G401.6 (cell line): ENCODE measurements at regions not wholly inside any gene's neighbourhood (a gene's known extent, or its start where the extent isn't known, plus 50 kb on each side); places are given as distances from the start of the nearest gene placed in this dataset.
A peak's percentile ranks its signal among the peaks of the same experiment; 100 is the strongest.

Experiments used
- FAIRE-seq: peaks from 2 replicates; lab custom pipeline; 2012; peaks lifted over from hg19 to GRCh38; lab: Jason Lieb, UNC

GRCh38 chr6:71529026-71529425 lies 240.4 kb downstream of the OGFRL1 start:
- peak; percentile 21 for FAIRE-seq

- no peak for FAIRE-seq
Measured at GRCh38 chr6:71529769-71530168, 241.2 kb downstream of the OGFRL1 start.

GRCh38 chr6:71531006-71531405 lies 242.4 kb downstream of the OGFRL1 start:
- no peak for FAIRE-seq

- FAIRE-seq, result no peak
Measured at GRCh38 chr6:71531841-71532240, 243.2 kb downstream of the OGFRL1 start.

GRCh38 chr6:71533939-71534379 lies 245.3 kb downstream of the OGFRL1 start:
- FAIRE-seq, result peak; percentile 94

DNA sequence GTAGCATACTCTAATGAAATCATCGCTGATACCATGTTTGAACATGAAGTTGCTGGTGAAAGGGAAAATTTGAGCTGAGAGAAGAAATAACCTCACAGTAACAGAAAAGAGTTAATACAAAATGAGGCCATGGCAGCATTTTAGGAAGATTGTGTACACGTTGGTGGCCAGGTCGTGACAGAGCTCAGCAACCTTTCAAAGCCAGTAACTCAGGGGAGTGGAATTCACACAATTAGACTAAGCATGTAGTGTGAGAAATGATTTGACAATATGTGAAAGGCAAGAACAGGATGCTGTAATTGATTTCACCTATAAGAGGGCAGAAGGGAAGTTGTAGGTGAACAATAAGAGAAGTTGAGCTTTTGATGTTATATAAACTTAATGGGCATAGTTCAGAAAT lies 246.3 kb downstream of the OGFRL1 start:
- no peak for FAIRE-seq

- FAIRE-seq, result no peak
Measured at GRCh38 chr6:71537717-71538116, 249.1 kb downstream of the OGFRL1 start.

DNA sequence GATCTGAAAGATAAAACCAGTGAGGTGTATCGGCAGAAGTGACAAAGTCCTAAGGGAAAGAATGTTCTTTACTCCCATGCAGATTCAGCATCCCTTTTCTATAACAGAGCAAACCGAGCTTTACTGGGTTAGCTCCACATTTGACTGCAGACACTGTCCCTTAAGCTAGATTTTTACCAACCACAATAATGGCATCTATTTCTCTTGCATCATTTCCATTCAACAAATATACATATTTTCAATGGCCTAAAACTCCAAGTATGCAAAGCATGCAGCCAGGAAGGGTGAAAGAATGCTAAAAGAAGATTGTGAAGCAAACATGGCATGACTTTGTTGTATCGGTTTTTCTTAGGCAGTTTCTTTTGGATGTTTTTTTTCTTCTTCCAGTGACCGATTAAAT lies 255.4 kb downstream of the OGFRL1 start:
- no peak for FAIRE-seq

DNA sequence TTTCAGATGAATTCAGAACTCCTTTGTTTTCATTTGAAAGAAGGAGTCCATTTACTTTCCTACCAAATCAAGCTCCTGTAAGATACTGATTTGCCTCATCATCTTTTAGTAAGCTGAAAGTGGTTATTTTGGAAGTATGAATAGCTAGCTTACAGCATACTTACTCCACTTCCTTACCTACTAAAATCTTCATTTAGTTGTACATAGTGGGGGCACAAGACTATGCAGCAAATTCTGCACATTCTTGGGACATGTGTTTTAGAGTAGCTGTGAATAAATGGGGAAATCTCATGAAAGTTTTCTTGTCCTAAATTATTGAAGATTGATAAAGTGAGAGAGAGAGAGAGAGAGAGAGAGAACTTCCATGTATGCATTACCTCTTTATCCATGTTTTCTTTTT lies 256.3 kb downstream of the OGFRL1 start:
- FAIRE-seq, result no peak

- no peak for FAIRE-seq
Measured at GRCh38 chr6:71545905-71546304, 257.3 kb downstream of the OGFRL1 start.

- FAIRE-seq, result no peak
Measured at GRCh38 chr6:71551798-71552197, 263.2 kb downstream of the OGFRL1 start.

DNA sequence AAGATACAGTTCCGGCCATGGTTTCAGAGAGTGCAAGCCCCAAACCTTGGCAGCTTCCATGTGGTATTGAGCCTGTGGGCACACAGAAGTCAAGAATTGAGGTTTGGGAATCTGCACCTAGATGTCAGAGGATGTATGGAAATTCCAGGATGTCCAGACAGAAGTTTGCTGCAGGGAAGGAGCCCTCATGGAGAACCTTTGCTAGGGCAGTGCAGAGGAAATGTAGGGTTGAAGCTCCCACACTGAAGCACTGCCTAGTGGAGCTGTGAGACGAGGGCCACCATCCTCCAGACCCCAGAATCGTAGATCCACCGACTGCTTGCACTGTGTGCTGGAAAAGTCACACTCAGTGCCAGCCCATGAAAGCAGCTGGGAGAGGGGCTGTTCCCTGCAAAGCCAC lies 267.5 kb downstream of the OGFRL1 start:
- no peak for FAIRE-seq

DNA sequence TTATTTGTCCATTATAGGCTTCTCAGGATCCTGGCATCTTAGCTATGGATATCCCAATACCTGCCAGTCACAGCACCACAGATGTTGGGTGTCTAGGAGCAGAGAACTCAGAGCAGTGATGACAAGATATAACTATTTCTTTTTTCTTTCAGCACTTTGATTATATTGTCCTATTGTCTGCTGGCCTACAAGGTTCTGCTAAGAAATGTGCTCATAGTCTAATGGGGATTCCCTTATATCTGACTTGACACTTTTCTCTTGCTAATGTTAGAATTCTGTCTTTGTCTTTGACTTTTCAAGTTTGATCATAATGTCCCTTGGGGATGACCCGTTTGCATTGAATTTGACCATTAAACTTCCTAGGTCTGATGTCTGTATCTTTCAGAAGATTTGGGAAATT lies 270.4 kb downstream of the OGFRL1 start:
- no peak for FAIRE-seq

GRCh38 chr6:71567562-71567961 lies 279.0 kb downstream of the OGFRL1 start:
- no peak for FAIRE-seq

DNA sequence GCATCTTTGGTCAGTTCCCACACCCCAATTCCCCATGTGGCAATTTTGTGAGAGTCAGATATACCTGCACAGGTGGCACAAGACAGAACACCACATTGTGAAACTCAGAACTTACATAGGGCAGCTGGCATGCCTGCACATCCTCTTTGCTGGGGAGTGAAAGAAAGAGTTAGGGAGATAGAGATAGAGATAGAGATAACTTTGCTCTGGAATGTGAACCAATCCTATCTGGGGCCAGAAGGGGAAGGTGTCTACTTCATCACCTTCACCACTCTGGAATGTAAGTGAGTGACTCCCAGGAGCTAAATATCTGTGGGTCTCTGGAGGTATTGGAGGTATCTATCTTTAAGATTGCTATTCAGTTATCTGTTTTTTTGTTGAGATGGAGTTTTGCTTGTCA lies 289.2 kb downstream of the OGFRL1 start:
- no peak for FAIRE-seq

DNA sequence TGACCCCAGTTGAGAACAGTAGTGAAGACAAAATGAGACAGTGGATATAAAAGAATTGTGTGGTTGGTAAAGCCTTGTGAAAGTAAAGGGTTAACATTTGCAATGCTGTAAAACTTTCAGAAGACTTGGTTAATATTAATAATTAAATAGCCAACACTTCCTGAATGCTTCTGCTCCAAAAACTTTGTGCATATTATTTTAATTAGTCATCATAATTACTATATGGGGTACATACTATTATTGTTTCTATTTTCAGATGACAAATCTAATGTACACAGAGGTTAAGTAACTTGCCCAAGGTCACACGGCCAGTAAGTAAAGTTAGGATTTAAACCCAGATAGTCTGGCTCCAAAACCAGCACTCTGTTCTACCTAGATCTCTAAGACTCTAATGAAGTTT lies 291.3 kb downstream of the OGFRL1 start:
- FAIRE-seq, result no peak

DNA sequence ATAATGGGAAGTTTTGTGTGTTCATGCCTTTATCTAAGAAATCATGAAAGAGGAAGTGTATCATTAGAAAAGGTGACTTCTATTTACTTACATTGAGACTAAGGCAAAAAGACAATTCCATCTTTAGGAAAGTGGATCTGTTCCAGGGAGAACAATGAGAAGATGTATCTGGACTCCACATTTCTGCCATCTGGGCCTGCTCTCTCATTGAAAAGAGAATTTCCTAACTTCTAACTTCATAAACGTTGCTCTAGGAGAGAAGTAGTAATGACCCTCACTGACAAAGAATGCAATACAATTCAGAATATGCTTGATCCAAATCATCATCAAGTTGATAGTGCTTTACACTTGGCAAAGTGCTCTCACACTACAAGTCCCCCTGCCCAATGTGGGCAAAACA lies 294.2 kb downstream of the OGFRL1 start:
- FAIRE-seq, result no peak

GRCh38 chr6:71584712-71585436 lies 296.3 kb downstream of the OGFRL1 start:
- FAIRE-seq, result no peak

GRCh38 chr6:71585472-71585871 lies 296.9 kb downstream of the OGFRL1 start:
- FAIRE-seq, result no peak

- no peak for FAIRE-seq
Measured at GRCh38 chr6:71588490-71588889, 297.9 kb upstream of the RIMS1 start.

GRCh38 chr6:71589254-71589653 lies 297.1 kb upstream of the RIMS1 start:
- no peak for FAIRE-seq

DNA sequence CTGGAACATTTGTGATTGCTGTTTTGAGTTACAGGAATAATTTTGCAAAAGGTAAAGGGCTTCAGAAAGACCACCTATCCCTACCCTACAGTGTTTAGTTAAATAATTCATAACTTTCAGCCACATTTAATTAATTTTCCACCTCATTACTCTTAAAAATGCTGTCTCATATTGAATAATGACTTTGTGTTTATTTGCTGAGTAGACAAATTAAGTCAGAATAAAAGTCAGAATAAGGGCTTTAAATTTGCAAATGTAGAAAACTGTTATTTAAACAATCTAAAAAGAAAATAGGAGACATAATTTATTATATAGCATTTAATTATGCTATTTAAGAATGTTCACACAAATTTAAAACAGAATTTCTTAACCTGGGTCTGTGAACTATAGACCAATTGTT lies 293.7 kb upstream of the RIMS1 start:
- FAIRE-seq, result no peak

GRCh38 chr6:71599359-71599758 lies 287.0 kb upstream of the RIMS1 start:
- FAIRE-seq, result no peak

GRCh38 chr6:71602385-71603007 lies 283.9 kb upstream of the RIMS1 start:
- no peak for FAIRE-seq
